H1 (cell line): ENCODE measurements at regions not wholly inside any gene's neighbourhood (a gene's known extent, or its start where the extent isn't known, plus 50 kb on each side); places are given as distances from the start of the nearest gene placed in this dataset.

Experiments used
- CTCF ChIA-PET: fragments of 300-600 bp; sonication (Branson Sonifier 250); formaldehyde crosslinking; loops from one replicate; lab custom pipeline; 2021; ENCODE audit not compliant: partially characterized antibody; lab: Charles Lee
- POLR2A ChIA-PET: fragments of 300-600 bp; sonication (Branson Sonifier 250); formaldehyde crosslinking; loops from one replicate; lab custom pipeline; 2021; ENCODE audit warnings: inconsistent platforms; ENCODE audit not compliant: partially characterized antibody; lab: Charles Lee
- DNase-seq, 2 experiments: peaks; one replicate each; pipeline versions ENCODE4 v3.0.0 to v3.0.0-alpha.2; 2010 to 2022; ENCODE audit warnings: low spot score in 2 of 2, low read depth in 1 of 2, mixed read lengths in 1 of 2
- FAIRE-seq: peaks from 2 replicates; lab custom pipeline; 2011; peaks lifted over from hg19 to GRCh38; lab: Jason Lieb, UNC
- H2AFZ ChIP-seq: 2 replicates; pipeline ENCODE4 v1.8.1; 2012; ENCODE audit warnings: low read length, inconsistent platforms
- H2AK5ac ChIP-seq: 2 replicates; pipeline ENCODE4 v1.6.1; 2013; ENCODE audit warnings: low read depth, low read length
- H2BK120ac ChIP-seq: replicated peaks from 2 replicates; pipeline ENCODE3; 2013; ENCODE audit warnings: low read depth, low read length, inconsistent platforms
- H2BK12ac ChIP-seq: 2 replicates; pipeline ENCODE4 v1.6.1; 2013; ENCODE audit warnings: low read depth, low read length
- H2BK15ac ChIP-seq: 2 replicates; pipeline ENCODE4 v1.6.1; 2013; ENCODE audit warnings: low read length
- H2BK20ac ChIP-seq: 2 replicates; pipeline ENCODE4 v1.6.1; 2013; ENCODE audit warnings: low read length
- H2BK5ac ChIP-seq: 2 replicates; pipeline ENCODE4 v1.6.1; 2013; ENCODE audit warnings: low read depth, low read length
- H3K14ac ChIP-seq: 2 replicates; pipeline ENCODE4 v1.6.1; 2013; ENCODE audit warnings: inconsistent platforms; ENCODE audit not compliant: insufficient read length
- H3K18ac ChIP-seq: 2 replicates; pipeline ENCODE4 v1.6.1; 2013; ENCODE audit warnings: low read length; ENCODE audit errors: extremely low read depth
- H3K23ac ChIP-seq: 2 replicates; pipeline ENCODE4 v1.6.1; 2013; ENCODE audit warnings: inconsistent platforms; ENCODE audit not compliant: insufficient read length
- H3K23me2 ChIP-seq: 2 replicates; pipeline ENCODE4 v1.6.1; 2013; ENCODE audit warnings: low read depth, low read length
- H3K27ac ChIP-seq: 2 replicates; pipeline ENCODE4 v1.6.1; 2011; ENCODE audit warnings: low read depth, low read length, inconsistent platforms
- H3K27me3 ChIP-seq, 4 experiments: replicated peaks in 1 of 4; 1 replicate in 1 of 4; 2 replicates in 3 of 4; pipeline versions ENCODE4 v1.6.1 to v1.8.1; 2011 to 2013; ENCODE audit warnings: low read length in 3 of 4, mild to moderate bottlenecking in 3 of 4, inconsistent platforms in 2 of 4, mixed read lengths in 2 of 4, moderate library complexity in 1 of 4; ENCODE audit not compliant: control insufficient read depth in 3 of 4, insufficient read depth in 3 of 4; ENCODE audit errors: extremely low read depth in 1 of 4
- H3K36me3 ChIP-seq, 4 experiments: 2 replicates each; pipeline versions ENCODE4 v1.6.1 to v1.8.1; 2011 to 2013; ENCODE audit warnings: mild to moderate bottlenecking in 4 of 4, low read length in 3 of 4, moderate library complexity in 2 of 4, control low read depth in 1 of 4, inconsistent platforms in 1 of 4; ENCODE audit not compliant: insufficient read depth in 4 of 4, control insufficient read depth in 2 of 4
- H3K4ac ChIP-seq: replicated peaks from 2 replicates; pipeline ENCODE3; 2013; ENCODE audit warnings: low read length, low read depth, mixed read lengths, inconsistent platforms; ENCODE audit not compliant: insufficient read length
- H3K4me1 ChIP-seq, 4 experiments: replicated peaks in 1 of 4; 1 replicate in 1 of 4; 2 replicates in 3 of 4; pipeline versions ENCODE4 v1.6.1 to v1.8.1; 2011 to 2013; ENCODE audit warnings: low read length in 3 of 4, inconsistent platforms in 2 of 4, mixed read lengths in 1 of 4; ENCODE audit not compliant: insufficient read depth in 4 of 4, control insufficient read depth in 3 of 4
- H3K4me2 ChIP-seq, 2 experiments: 2 replicates each; pipeline versions ENCODE4 v1.6.1 to v1.8.1; 2011 to 2013; ENCODE audit warnings: low read depth in 2 of 2, low read length in 2 of 2, control low read depth in 1 of 2, inconsistent platforms in 1 of 2, mild to moderate bottlenecking in 1 of 2; ENCODE audit not compliant: insufficient read depth in 1 of 2
- H3K4me3 ChIP-seq, 4 experiments: fragments of 200-600, 300-600 bp in 1 of 4; sonication (generic), shearing (Covaris generic), sonication (Bioruptor Twin) in 1 of 4; 2 replicates each; pipeline versions ENCODE4 v1.5.1 to v1.8.1; 2011 to 2016; ENCODE audit warnings: low read length in 4 of 4, low read depth in 3 of 4, control low read depth in 2 of 4, inconsistent platforms in 2 of 4, mild to moderate bottlenecking in 2 of 4, mixed read lengths in 1 of 4, moderate library complexity in 1 of 4; ENCODE audit not compliant: insufficient read depth in 2 of 4; ENCODE audit errors: extremely low read depth in 1 of 4
- H3K56ac ChIP-seq: replicated peaks from 2 replicates; pipeline ENCODE3; 2013; ENCODE audit warnings: low read depth, mild to moderate bottlenecking, mixed read lengths, low read length, inconsistent platforms; ENCODE audit not compliant: insufficient read length
- H3K79me1 ChIP-seq: 2 replicates; pipeline ENCODE4 v1.6.1; 2013; ENCODE audit warnings: low read depth, low read length, control low read depth
- H3K79me2 ChIP-seq, 2 experiments: 2 replicates each; pipeline versions ENCODE4 v1.6.1 to v1.8.1; 2012 to 2013; ENCODE audit warnings: low read length in 2 of 2, mild to moderate bottlenecking in 2 of 2, inconsistent platforms in 1 of 2; ENCODE audit not compliant: insufficient read depth in 2 of 2, control insufficient read depth in 1 of 2
- H3K9ac ChIP-seq, 4 experiments: replicated peaks in 1 of 4; 1 replicate in 1 of 4; 2 replicates in 3 of 4; pipeline versions ENCODE4 v1.6.1 to v1.8.1; 2011 to 2013; ENCODE audit warnings: low read depth in 3 of 4, low read length in 3 of 4, control low read depth in 2 of 4, mild to moderate bottlenecking in 2 of 4, moderate library complexity in 2 of 4, inconsistent platforms in 1 of 4; ENCODE audit errors: extremely low read depth in 1 of 4
- H3K9me3 ChIP-seq, 2 experiments: 2 replicates each; pipeline versions ENCODE4 v1.6.1 to v1.8.1; 2012 to 2013; ENCODE audit warnings: mild to moderate bottlenecking in 2 of 2, moderate library complexity in 2 of 2, control low read depth in 1 of 2, inconsistent platforms in 1 of 2, low read depth in 1 of 2, low read length in 1 of 2, mixed read lengths in 1 of 2; ENCODE audit not compliant: insufficient read depth in 2 of 2
- H4K20me1 ChIP-seq, 2 experiments: replicated peaks in 1 of 2; 2 replicates each; pipeline versions ENCODE3 to v1.8.1; 2011 to 2013; ENCODE audit warnings: inconsistent platforms in 2 of 2, low read length in 2 of 2, mild to moderate bottlenecking in 1 of 2; ENCODE audit not compliant: insufficient read depth in 2 of 2, control insufficient read depth in 1 of 2
- H4K5ac ChIP-seq: 2 replicates; pipeline ENCODE4 v1.6.1; 2013; ENCODE audit warnings: low read length, low read depth, mixed read lengths, inconsistent platforms; ENCODE audit not compliant: insufficient read length
- H4K8ac ChIP-seq: 2 replicates; pipeline ENCODE4 v1.8.0; 2013; ENCODE audit warnings: mild to moderate bottlenecking, moderate library complexity, low read length, inconsistent platforms; ENCODE audit not compliant: insufficient read depth; ENCODE audit errors: extremely low read depth
- H4K91ac ChIP-seq: replicated peaks from 2 replicates; pipeline ENCODE3; 2013; ENCODE audit warnings: low read length, mixed read lengths, inconsistent platforms; ENCODE audit not compliant: insufficient read length
- CBX5 ChIP-seq: fragments of 300-800, 300-1000 bp; sonication (generic); IDR thresholded peaks from 2 replicates; pipeline ENCODE4 v1.7.1; 2016; ENCODE audit warnings: antibody characterized with exemption, low read length, low read depth
- JUN ChIP-seq: IDR thresholded peaks from 2 replicates; pipeline ENCODE4 v1.6.1; 2011; ENCODE audit warnings: low read depth, mild to moderate bottlenecking, improper control_type of control experiment, low read length
- KDM5A ChIP-seq: fragments of 200-600 bp; IDR thresholded peaks from 2 replicates; pipeline ENCODE4 v1.7.1; 2012; ENCODE audit warnings: mild to moderate bottlenecking, low read length, inconsistent platforms, mixed read lengths
- NANOG ChIP-seq: IDR thresholded peaks from 2 replicates; pipeline ENCODE4 v1.6.1; 2011; ENCODE audit warnings: low read length, low read depth, mild to moderate bottlenecking, inconsistent platforms; ENCODE audit not compliant: insufficient read depth, poor library complexity, severe bottlenecking
- RNF2 ChIP-seq: fragments of 200-900, 300-1000 bp; sonication (generic); IDR thresholded peaks from 2 replicates; pipeline ENCODE4 v1.7.1; 2016; ENCODE audit warnings: borderline replicate concordance, low read depth, mild to moderate bottlenecking, antibody characterized with exemption, low read length; ENCODE audit not compliant: poor library complexity, severe bottlenecking; ENCODE audit errors: missing control alignments
- SIRT6 ChIP-seq: IDR thresholded peaks from one replicate; pipeline ENCODE4 v1.7.1; 2012; ENCODE audit warnings: low read length, inconsistent platforms
- SP1 ChIP-seq: IDR thresholded peaks from 2 replicates; pipeline ENCODE4 v1.6.1; 2011; ENCODE audit warnings: low read depth, low read length
- WGBS, 2 experiments: shearing (Covaris generic) in 1 of 2; methylation state at CpG; one replicate each; pipeline versions ENCODE4 v1.1.6 to v1.1.7; 2013 to 2015; ENCODE audit warnings: low lambda C conversion rate in 2 of 2, mixed read lengths in 2 of 2, inconsistent platforms in 1 of 2, low coverage in 1 of 2, missing lambda C conversion rate in 1 of 2; ENCODE audit not compliant: insufficient replicate concordance in 2 of 2, insufficient coverage in 1 of 2, insufficient read length in 1 of 2; ENCODE audit errors: extremely low coverage in 1 of 2, missing lambda C conversion rate in 1 of 2; 5-methylcytosine and 5-hydroxymethylcytosine counted together

- Histone ChIP-seq H4K8ac (no peak overlapping the region), H3K79me2 (no peaks in the 10 kb centered on the region), H3K9ac (no peak overlapping the region), H3K23me2 (no peaks in the 10 kb centered on the region), H2BK15ac (no peak overlapping the region), H2BK5ac (no peak overlapping the region), H2BK120ac (no peak overlapping the region), H3K4ac (no peak overlapping the region), H3K27ac (no peak overlapping the region), H3K27me3 (no peaks in the 10 kb centered on the region), H3K18ac (no peak overlapping the region), H3K9me3 (peaks cover 8 to 9% of the 10 kb centered on the region in 2 experiments), H3K4me3 (no peak overlapping the region), H3K56ac (no peak overlapping the region), H4K5ac (no peak overlapping the region), H2BK12ac (no peak overlapping the region), H3K4me2 (no peak overlapping the region), H3K79me1 (no peaks in the 10 kb centered on the region), H3K4me1 (no peaks in the 10 kb centered on the region; a peak in 1 of 7 replicates), H3K23ac (no peak overlapping the region), H3K14ac (no peak overlapping the region), H2BK20ac (no peak overlapping the region), H3K36me3 (peaks cover 0 to 4% (median 0%) of the 10 kb centered on the region in 4 experiments; a peak in 3 of 8 replicates), H4K20me1 (no peaks in the 10 kb centered on the region), H2AFZ (no peak overlapping the region), H4K91ac (no peak overlapping the region), H2AK5ac (no peak overlapping the region)
- ChIA-PET POLR2A (no interaction called here), CTCF (interaction anchor here (0.6 to 2.0 kb wide), 4 partner anchors 9 to 341 kb away, joined by 3 to 4 read pairs (median 4); no protein-coding TSS in a partner anchor)
- 89% methylated on average over 2 of the region's 2 CpGs; no CpG with 5 or more reads in 1 of the 2 experiments for WGBS, 2 experiments
- DNase-seq, result no peak
- no peak for FAIRE-seq
- no peak for TF ChIP-seq NANOG
- TF ChIP-seq RNF2, result no peak
- TF ChIP-seq KDM5A, result no peak
- TF ChIP-seq CBX5, result no peak
- TF ChIP-seq JUN, result no peak
- TF ChIP-seq SP1, result no peak
- TF ChIP-seq SIRT6, result no peak
Observed at GRCh38 chr2:200129721-200130462, 174.5 kb downstream of the MAIP1 start.
